GM18519 (cell line): ENCODE measurements at regions not wholly inside any gene's neighbourhood (a gene's known extent, or its start where the extent isn't known, plus 50 kb on each side); places are given as distances from the start of the nearest gene placed in this dataset.

Experiments used
- ATAC-seq: cut with Tn5 transposase; IDR thresholded peaks from one replicate; pipeline ENCODE4 v1.9.1; 2021; ENCODE audit warnings: mild to moderate bottlenecking, moderate library complexity; ENCODE audit not compliant: unreplicated experiment, low FRiP score

GRCh38 chrX:43557792-43558191 lies 98.3 kb upstream of the MAOA start:
- ATAC-seq = peak; percentile 49

- ATAC-seq = no peak
Observed at GRCh38 chrX:43559644-43560043, 96.5 kb upstream of the MAOA start.

- no peak for ATAC-seq
Observed at GRCh38 chrX:43560247-43560946, 95.7 kb upstream of the MAOA start.

- ATAC-seq = no peak
Observed at GRCh38 chrX:43562372-43562771, 93.7 kb upstream of the MAOA start.

- ATAC-seq = no peak
Observed at GRCh38 chrX:43564953-43565352, 91.1 kb upstream of the MAOA start.

GRCh38 chrX:43566170-43566569 lies 89.9 kb upstream of the MAOA start:
- ATAC-seq = no peak

- ATAC-seq = no peak
Observed at GRCh38 chrX:43573441-43574015, 82.6 kb upstream of the MAOA start.

- no peak for ATAC-seq
Observed at GRCh38 chrX:43580621-43581020, 75.5 kb upstream of the MAOA start.

- no peak for ATAC-seq
Observed at GRCh38 chrX:43581167-43581566, 74.9 kb upstream of the MAOA start.

- no peak for ATAC-seq
Observed at GRCh38 chrX:43581888-43582539, 74.1 kb upstream of the MAOA start.

GRCh38 chrX:43582540-43582913 lies 73.6 kb upstream of the MAOA start:
- ATAC-seq = no peak

GRCh38 chrX:43585922-43586321 lies 70.2 kb upstream of the MAOA start:
- no peak for ATAC-seq

GRCh38 chrX:43586830-43587229 lies 69.3 kb upstream of the MAOA start:
- ATAC-seq = no peak

- no peak for ATAC-seq
Observed at GRCh38 chrX:43589735-43590134, 66.4 kb upstream of the MAOA start.

- ATAC-seq = no peak
Observed at GRCh38 chrX:43590150-43590549, 65.9 kb upstream of the MAOA start.

- ATAC-seq = no peak
Observed at GRCh38 chrX:43592597-43592996, 63.5 kb upstream of the MAOA start.

- no peak for ATAC-seq
Observed at GRCh38 chrX:43595931-43596330, 60.2 kb upstream of the MAOA start.

- ATAC-seq = no peak
Observed at GRCh38 chrX:43604753-43605152, 51.3 kb upstream of the MAOA start.

GRCh38 chrX:43605351-43605750 lies 50.7 kb upstream of the MAOA start:
- ATAC-seq = no peak
